Middle frontal gyrus (tissue), 1 donor: ENCODE measurements at regions not wholly inside any gene's neighbourhood (a gene's known extent, or its start where the extent isn't known, plus 50 kb on each side); places are given as distances from the start of the nearest gene placed in this dataset.
"Not testable (repeated sequence)": the region's sequence is repeated elsewhere in the genome, so short reads cannot be mapped to it uniquely, and the experiment has no call there.

Source experiments
- DNase-seq: peaks from one replicate; pipeline ENCODE4 v3.0.0-alpha.2; 2015; ENCODE audit warnings: low spot score; ENCODE audit errors: extremely low spot score

DNA sequence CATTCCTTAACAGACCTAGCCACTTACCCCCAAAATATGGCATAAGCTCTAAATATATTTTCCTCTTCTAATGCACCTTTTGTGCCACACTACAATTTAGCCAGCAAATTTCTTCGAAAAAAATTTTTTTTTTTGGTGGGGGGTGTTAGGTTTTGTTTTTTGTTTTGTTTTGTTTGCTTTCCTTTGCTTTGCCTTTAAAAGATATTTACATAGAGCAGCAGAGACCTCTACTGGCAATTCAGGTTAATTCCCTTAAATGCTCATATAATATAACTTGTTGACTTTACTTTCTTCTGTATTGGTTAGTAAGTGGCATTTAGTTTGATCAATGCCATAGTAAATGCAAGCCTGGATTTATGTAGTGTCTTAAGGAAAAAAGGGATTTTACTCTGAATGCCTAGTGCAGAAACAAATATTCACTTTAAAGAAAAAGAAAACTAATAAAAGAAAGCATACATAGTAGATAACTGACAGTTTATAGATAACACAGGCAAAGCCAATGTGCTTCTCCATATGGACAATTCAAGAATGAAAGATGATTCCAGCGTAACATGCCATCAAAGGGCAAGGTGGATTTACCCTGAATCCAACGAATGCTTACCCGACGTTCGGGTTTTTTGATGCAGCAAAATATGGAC lies 1250.6 kb downstream of the GATA3 start:
- no peak for DNase-seq

DNA sequence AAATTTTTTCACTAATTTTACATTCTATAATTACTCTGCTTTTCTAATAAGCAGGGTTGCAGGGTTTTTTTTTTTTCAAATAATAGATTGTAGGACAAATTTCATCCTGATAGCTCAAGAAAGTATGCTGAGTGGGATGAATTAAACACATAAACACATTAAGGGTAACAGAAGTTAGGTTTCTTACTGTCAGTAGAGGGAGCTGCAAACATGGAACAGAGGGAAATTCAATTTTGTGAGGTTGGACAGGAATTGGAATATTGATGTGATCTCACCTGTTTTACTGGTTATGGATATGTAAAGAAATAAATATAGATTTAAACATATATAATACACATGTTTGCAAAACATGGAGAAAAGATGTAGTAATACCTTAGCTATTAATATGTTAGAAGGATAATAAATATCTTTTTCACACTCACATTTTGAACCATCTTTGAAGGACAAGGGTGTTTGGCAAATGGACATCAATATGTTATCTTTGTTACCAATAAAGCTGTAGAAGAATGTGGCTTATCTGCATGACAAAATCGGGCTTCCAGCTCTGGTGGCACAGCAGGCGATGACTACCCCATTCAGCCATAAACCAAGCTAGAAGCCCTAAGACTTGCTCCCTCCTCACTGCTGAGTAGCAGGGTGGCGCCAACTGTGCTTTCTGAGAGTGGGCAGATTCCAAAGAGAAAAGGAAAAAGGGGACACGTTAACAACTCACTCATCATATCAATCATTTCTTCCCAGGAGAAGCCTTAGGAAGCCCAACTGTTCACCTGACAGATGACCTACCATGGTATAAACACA lies 1257.4 kb downstream of the GATA3 start:
- DNase-seq, result no peak

DNA sequence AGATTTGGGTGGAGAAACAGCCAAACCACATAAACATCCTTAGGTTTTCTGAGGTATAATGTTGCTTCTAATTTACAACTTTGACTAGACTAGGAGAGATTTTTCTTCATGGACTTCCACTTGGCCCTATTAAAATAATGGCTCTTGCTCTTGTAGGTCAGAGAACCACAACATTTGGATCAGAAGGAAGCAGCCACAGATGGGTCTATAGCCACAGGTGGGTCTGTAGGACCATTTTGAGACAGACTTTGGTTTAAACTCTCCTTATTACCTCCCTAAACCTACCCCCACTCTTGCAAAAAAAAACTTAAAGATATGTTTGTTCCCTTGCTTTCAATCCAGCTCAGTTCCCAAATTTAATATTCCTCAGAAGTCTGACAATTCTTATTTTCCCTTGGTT lies 1260.8 kb downstream of the GATA3 start:
- DNase-seq, result no peak

DNA sequence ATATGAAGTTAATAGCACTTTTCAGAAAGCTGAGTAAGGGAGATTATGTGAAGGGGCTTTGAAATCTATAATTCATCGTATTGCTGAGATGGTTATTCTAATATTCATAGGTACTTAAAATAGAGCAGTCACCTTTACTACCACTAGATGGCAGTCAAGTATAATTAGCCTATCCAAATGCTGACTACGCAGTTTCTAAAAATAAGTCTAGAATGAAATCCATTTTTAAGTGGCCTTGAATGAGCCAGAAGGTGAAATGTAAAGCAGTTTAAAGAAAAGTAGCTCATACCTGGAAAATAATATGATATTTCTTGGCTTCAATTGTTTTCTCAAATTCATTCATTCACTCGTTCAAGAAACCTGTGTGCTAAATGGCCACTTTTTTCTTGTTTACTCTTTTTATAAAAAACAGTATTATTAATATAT lies 1277.1 kb downstream of the GATA3 start:
- DNase-seq, result peak; percentile 24

DNA sequence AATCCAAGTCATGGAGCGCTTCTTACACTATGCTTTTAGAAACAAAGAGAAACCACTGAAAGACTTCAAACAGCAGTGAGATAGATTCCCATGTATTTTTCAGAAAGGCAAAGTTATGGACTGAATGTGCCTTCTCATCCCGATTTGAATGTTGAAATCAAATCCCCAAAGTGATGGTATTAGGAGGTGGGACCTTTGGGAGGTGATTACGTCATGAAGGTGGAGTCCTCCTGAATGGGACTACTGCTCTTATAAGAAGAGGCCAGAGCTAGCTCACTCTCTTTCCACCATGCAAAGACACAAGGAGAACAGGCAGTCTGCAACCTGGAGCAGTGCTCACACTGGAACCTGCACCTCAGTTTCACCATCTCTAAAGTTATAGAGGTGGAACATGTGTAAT lies 1279.8 kb downstream of the GATA3 start:
- DNase-seq, result no peak

DNA sequence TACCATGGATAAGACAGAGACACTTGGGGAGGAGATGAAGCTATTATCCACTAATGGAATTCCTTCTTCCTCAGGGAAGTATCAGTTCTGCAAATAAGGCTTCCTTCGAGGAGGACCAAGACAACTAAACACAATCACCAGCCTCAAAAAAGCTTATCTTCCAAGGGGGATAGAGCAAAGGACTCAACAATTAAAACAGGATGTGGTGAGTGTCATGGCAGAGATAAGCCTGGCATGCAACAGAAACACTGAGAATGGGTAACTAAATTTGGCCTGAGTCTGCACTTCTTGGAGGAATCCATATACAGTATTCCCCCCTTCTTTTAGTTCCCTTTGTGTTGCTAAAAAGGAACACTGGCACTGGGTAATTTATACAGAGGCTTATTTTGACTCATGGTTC lies 1285.2 kb downstream of the GATA3 start:
- no peak for DNase-seq

DNA sequence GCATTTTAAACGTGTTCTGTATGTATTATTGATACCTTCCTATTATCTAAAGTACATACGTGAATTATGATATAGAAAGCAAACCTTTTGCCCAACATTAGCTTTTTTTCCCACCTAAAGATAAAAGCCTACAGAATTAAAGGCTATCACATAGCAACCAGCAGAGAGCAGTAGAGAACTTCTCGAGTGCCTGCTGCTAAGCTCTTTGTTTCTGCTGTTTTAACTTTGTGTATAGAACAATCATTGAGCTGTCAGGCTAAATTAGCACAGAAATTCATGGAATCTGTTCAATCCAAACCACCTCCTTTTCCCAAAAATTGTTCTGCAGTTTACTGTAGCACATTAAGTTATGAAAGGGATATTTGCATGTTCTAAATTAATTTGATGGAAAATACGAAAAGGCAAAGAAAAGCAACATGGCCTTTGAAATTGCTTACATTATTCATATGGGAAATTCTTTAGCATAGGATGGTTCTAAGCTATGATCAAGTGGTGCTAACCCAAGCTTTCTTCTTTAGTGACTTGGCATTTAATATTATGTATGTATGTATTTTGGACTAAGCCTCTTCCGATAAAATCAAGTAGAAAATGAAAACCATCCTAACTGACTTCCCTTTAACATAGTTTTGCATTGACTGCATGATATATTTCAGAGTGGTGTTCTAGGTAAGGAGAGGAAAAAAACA lies 1288.5 kb downstream of the GATA3 start:
- DNase-seq, result peak; percentile 33

DNA sequence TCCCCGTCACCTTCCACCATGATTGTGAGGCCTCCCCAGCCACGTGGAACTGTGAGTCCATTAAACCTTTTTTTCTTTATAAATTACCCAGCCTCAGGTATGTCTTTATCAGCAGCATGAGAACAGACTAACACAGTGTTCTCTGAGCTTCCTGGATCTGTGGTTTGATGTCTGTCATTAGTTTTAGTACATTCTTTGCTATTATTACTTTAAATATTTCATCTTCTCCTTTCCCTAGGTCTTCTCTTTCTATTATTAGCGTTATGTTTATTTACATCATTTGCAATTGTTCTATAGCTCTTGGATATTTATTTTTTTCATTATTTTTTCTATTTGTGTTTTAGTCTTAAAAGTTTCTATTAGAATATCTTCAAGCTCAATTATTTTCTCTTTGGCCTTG lies 1293.4 kb downstream of the GATA3 start:
- DNase-seq, result not testable (repeated sequence)

DNA sequence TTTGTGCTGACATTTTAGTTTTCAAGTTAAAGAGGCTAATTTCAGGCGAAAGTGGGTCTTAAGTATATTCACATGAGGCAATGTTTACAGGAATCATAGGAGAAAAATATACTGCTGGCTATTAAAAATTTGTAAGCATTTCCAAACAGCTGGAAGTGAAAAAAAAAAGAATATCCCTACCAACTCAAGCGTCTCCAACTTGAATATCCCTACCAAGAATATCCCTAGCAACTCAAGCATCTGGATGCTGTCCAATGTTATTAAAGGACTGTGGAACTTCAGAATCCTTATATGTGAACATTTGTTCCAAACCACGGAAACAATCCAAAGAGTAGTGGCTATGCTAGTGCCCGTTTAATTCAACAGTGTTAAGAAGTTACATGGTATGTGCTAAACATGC lies 1303.0 kb downstream of the GATA3 start:
- DNase-seq, result no peak

DNA sequence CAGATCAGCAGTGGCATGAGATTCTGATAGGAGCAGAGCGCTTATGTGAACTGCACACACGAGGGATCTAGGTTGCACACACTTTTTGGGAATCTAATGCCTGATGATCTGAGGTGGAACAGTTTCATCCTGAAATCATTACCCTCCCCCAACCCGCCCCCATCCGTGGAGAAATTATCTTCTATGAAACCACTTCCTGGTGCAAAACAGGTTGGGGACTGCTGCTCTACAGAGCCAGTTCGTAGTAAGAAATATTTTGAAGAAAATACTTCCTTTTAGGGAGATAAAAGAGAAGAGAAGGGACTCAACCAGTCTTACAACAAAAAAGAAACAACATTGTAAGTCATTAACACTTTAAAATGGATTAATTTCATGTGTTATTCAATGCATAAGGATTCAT lies 1308.2 kb downstream of the GATA3 start:
- DNase-seq, result no peak

DNA sequence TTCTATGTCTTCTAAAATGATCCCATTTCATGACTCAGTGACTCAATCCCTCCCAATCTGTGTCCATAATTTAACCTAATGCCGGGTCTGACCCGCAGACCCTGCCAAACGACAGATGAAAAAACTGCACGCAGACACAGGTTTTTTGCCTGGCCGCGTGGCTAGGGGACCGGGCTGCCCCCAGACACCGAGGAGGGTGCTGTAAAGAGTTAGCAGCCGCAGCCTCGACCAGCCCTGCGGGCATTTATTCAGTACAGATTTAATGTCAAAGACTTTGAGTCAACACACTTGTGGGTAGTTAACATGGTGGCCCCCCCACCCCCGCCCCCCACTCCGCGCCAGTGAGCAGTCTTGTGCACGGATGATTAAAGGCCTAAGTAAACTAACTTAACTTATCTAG lies 1324.7 kb downstream of the GATA3 start:
- DNase-seq, result no peak

DNA sequence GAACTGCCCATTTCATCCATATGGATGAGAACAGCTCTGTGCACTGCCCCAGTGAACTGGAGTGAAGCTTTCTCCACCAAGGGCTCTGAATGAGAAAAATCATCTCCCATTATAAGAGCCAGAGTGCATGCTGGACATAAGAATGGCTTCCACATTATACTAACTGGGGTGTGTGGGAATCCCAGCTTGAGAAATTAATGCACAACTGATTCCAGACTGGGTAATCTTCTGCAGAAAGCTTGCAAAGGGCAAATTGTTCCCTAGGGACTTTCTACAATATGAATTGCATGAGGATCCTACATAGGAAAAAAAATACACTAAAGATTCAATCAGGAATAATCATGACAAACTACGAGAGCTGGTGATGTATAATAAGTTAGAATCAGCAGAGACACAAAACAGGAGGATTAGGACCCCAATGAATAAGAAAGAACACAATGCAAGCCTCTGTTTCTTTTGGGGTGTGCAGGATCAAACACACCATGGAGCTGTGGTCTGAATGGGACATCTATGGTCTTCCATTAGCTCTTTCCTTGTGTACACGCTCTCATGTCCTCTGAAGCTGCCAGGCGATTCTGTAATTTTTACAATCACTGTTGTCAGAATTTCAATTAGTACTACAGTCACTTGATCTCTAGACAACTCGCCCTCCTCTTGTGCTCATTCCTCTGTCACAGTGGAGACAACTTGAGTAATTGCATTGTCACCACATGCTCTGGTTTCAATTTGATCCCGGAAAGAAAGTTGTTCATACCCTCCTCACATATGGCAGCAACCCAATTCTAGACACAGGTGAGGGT lies 1327.4 kb downstream of the GATA3 start:
- no peak for DNase-seq

DNA sequence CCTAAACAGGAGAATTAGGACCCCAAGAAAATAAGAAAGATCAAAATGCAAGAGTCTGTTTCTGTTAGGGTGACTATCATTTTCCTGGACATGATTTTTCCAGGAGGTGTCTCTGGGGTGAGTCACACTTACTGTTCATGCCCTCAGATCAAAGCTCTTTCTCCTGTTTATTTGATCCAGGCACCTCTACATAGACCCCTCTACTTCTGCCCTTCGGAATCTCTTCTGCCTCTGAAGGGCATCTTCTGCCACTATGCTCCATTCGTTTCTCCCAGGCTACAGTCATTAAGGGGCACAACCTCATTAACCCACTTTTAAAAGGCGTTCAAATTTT lies 1328.0 kb downstream of the GATA3 start:
- DNase-seq, result no peak

DNA sequence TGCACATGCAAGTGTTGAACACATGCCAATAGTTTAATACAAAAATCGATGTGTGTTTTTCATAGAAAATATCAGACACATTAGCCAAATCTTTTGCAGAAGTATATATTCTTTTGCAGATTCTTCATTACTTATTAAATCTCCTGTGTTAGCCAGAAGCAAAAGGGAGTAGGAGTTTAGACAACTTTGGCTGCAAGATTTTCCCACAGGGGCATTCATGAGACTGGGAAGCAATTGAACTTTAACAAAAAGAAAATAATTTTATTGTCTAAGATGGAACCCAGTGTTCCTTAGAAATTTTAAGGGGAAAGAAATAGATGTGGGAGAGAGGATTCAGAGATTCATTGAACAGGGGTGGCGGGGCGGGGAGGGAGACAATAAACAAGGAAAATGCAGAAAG lies 1336.0 kb downstream of the GATA3 start:
- DNase-seq, result no peak

DNA sequence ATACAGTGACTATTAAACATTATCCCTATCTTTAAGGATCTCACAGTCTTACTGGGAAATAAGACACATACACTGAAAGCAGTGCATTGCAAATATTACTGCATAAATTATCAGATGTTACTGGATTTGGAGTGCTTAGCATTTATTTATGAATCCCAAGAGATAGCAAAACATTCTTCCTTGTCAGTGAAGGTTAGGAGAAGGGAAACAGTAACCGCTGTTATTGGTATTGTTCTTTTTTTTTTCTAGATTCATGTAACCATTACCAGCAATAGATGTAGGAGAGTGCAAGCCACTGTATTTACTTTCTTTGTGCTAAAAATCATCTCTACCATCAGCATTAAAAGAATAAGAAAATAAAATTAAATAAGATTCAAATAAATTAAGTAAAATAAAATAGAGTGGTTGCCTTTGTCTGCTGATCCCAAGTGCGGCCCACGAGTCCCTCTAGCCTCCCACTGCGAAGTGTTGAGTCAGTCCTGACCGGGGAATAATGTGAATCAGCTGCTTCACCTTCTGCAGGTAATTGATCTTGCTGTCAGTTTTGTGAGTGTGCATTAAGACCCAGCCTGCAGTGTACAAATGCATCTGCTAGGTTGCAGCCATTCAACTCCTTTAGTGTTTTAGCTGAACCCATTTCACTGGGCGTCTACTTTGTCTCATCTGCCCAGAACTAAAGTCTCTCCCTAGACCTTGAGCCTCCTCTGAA lies 1344.9 kb downstream of the GATA3 start:
- DNase-seq, result no peak

DNA sequence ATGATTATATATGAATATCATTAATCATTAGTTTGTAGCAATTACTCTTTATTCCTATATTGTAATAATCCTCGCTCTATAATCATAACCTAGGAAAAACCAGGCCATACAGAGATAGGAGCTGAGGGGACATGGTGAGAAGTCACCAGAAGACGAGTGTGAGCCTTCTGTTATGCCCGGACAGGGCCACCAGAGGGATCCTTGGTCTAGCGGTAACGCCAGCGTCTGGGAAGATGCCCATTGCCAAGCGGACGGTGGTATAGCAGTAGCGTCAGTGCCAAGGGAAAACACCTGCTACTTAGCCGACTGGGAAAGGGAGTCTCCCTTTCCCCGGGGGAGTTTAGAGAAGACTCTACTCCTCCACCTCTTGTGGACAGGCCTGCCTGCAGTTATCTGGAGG lies 1347.6 kb downstream of the GATA3 start:
- DNase-seq, result not testable (repeated sequence)

DNA sequence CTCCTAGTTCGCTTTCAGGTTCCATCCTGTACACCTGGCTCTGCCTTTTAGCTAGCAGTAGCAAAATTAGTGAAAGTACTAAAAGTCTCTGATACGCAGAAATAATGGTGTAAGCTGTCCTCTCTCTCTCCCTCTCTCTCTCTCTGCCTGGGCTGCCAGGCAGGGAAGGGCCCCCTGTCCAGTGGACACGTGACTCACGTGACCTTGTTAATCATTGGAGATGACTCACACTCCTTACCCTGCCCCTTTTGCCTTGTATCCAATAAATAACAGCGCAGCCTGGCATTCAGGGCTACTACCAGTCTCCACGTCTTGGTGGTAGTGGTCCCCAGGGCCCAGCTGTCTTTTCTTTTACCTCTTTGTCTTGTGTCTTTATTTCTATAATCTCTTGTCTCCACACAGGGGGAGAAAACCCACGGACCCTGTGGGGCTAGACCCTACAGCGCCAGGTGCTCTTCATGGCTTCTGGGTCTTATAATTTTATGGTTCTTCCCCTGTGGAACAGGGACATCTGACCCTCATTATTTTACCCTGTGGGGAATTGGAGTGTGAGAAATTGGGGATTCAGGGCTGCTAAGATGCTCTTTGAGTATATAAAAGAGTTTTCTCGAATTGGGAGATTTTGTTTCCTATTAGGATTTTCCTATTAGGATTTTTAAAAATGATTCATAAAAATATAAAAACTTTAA lies 1348.2 kb downstream of the GATA3 start:
- DNase-seq, result not testable (repeated sequence)

DNA sequence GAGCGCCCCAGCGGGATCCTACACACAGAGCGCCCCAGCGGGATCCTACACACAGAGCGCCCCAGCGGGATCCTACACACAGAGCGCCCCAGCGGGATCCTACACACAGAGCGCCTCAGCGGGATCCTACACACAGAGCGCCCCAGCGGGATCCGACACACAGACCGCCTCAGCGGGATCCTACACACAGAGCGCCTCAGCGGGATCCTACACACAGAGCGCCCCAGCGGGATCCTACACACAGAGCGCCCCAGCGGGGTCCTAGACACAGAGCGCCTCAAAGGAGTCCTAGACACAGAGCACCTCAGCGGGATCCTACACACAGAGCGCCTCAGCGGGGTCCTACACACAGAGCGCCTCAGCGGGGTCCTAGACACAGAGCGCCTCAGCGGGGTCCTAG lies 1352.7 kb downstream of the GATA3 start:
- DNase-seq, result not testable (repeated sequence)

DNA sequence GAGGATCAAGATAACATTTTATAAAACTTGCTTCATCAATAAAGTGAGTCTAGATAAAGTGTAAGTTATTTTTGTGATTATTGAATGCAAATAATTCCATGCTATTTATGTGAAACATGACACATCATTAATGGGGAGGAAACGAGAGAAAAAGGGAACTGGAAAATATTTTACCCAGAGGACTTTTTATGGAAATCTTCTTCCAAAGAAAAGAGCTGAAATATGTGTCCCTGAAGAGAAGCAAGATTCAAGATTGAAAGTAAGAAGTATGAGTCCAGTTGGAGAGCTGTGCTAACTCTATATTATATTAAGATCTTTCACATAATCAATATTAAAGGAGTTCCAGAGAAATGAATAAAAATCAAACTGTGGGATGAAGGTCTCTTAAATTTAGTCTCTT lies 1361.8 kb downstream of the GATA3 start:
- no peak for DNase-seq

DNA sequence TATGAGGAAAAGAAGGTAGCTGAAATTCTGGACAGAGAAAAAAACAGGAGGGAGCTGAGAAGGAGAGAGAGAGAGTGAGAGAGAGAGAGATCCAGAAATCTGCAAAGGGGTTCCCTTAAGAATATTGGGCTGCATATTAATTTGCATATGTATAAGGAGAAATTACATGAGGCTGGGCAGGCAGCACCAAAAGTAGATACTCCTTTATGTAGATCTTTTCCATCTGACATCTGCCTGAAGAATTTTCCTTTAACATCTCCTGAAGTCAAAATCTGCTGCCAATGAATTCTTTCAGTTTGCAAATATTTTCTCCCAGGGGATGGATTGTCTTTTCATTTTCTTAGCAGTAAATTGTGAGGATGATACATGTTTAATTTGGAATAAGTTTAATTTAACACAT lies 1365.3 kb downstream of the GATA3 start:
- DNase-seq, result no peak

DNA sequence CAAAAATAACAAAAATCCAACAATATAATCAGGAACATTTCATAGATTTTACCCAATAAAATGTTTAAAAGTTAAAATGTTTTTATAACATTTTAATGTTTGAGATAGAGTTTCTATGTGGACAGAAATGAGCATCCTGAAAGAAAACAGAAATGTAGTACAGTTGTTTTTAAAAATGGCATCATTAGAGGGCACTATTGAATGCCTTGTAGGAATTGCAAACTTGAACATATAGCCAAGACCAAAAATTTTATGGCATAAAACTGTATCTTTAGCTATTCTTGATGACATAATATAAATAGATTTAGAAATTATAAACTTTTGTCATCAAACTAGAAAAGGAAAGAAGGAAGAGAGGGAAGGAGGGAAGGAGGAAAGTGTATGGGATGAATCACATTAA lies 1372.7 kb downstream of the GATA3 start:
- no peak for DNase-seq
